ENCODE measurements at regions not wholly inside any gene's neighbourhood (a gene's known extent, or its start where the extent isn't known, plus 50 kb on each side); places are given as distances from the start of the nearest gene placed in this dataset.

DNA sequence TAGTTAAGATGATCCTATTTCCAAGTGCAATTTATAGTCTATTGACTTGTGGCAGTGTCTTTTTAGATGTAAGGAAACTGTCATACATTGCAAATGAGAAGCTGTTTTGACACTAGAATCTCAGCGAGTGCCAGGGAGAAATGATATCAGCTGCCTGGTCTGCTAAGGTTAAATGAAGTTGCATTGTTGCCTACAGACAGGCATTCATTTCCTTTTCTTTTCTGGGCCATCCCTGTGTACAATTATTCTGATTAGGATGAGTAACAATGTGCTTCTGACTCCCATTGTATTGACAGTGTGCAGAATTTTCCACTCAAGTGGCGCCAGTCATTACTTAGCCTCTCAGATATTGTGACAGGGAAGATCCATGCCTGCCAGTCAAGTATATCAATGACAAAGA is 231.2 kb downstream of the GPAT3 start:
- in situ Hi-C loops (cut with MboI; ENCODE audit: low sequenced_read_pairs in 4 of 4): no loop called here

DNA sequence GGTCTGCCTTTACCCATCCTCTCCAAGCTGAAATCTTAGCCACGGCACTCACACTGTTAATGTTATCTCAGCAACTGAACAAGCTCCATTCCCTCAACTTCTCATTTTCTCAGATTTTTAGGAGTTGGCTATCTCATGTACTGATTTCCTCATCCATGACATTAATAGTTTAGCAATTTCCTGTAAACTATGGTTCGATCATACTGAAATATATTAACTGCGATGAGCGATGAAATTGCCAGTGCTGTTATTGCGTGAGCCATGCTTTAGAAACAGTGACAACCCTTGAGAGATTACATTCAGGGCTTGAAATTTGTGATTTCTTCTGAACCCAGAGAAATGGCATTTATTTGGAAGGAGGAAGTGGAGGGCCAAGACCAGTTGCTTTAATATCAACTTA is 223.7 kb downstream of the GPAT3 start:
- no peaks in the 10 kb centered on the region for H3K36me3 ChIP-seq
- intact Hi-C loops (cut with DNase I; ENCODE audit: low total_unique reads) (no loop called here), in situ Hi-C loops (cut with MboI; ENCODE audit: low sequenced_read_pairs in 4 of 4) (no loop called here)
- no peak for TF ChIP-seq POLR2A (IDR thresholded peaks at IDR 0.05)
- TF ChIP-seq, protein P1, sequence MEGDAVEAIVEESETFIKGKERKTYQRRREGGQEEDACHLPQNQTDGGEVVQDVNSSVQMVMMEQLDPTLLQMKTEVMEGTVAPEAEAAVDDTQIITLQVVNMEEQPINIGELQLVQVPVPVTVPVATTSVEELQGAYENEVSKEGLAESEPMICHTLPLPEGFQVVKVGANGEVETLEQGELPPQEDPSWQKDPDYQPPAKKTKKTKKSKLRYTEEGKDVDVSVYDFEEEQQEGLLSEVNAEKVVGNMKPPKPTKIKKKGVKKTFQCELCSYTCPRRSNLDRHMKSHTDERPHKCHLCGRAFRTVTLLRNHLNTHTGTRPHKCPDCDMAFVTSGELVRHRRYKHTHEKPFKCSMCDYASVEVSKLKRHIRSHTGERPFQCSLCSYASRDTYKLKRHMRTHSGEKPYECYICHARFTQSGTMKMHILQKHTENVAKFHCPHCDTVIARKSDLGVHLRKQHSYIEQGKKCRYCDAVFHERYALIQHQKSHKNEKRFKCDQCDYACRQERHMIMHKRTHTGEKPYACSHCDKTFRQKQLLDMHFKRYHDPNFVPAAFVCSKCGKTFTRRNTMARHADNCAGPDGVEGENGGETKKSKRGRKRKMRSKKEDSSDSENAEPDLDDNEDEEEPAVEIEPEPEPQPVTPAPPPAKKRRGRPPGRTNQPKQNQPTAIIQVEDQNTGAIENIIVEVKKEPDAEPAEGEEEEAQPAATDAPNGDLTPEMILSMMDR (IDR thresholded peaks at IDR 0.05 in 4 of 5, conservative IDR thresholded peaks at IDR 0.05 in 1 of 5): no peak
- ATAC-seq (no peak), DNase-seq (no peak)
- H3K4me1 ChIP-seq: no peaks in the 10 kb centered on the region
- no peak overlapping the region for H3K4me3 ChIP-seq
- H3K27me3 ChIP-seq: no peaks in the 10 kb centered on the region
- H3K9me3 ChIP-seq: no peaks in the 10 kb centered on the region
- H3K27ac ChIP-seq: no peak overlapping the region

More for the DNA sequence above, 231.2 kb downstream of the GPAT3 start:
- Histone ChIP-seq H3K9me3 (no peaks in the 10 kb centered on the region), H3K4me3 (no peak overlapping the region), H3K4me1 (no peaks in the 10 kb centered on the region), H3K27me3 (no peaks in the 10 kb centered on the region), H3K36me3 (no peaks in the 10 kb centered on the region), H3K27ac (no peak overlapping the region)
- TF ChIP-seq, protein P1 (IDR thresholded peaks at IDR 0.05 in 4 of 5, conservative IDR thresholded peaks at IDR 0.05 in 1 of 5): no peak
- TF ChIP-seq POLR2A (IDR thresholded peaks at IDR 0.05): no peak
- intact Hi-C loops (cut with DNase I; ENCODE audit: low total_unique reads): no loop called here
- DNase-seq (no peak), ATAC-seq (no peak)

DNA sequence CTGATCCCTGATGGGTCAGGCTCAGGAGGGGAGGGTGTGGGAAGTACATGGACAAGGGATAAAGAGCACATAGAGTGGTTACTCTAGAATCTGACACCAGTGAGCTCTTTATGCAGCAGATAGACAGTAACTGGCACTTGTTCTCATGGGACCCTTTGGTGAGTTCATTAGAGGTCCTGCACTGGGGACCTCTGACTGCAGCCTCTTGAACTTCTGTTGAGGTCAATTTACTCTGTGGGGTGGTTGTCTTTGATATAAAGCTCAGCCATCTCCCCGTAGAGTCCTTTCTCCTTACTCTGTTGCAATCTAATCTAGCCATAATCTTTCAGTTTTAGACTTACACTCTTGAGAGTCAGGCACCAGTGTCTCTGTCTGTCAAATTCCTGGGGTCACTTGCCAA is 222.4 kb downstream of the GPAT3 start:
- H3K9me3 ChIP-seq: no peaks in the 10 kb centered on the region
- H3K27ac ChIP-seq: no peak overlapping the region
- intact Hi-C loops (cut with DNase I; ENCODE audit: low total_unique reads): no loop called here
- no peak for TF ChIP-seq POLR2A (IDR thresholded peaks at IDR 0.05)
- TF ChIP-seq, protein P1 (IDR thresholded peaks at IDR 0.05 in 4 of 5, conservative IDR thresholded peaks at IDR 0.05 in 1 of 5): no peak
- no peaks in the 10 kb centered on the region for H3K27me3 ChIP-seq
- no peaks in the 10 kb centered on the region for H3K36me3 ChIP-seq
- H3K4me1 ChIP-seq: no peaks in the 10 kb centered on the region
- DNase-seq (no peak), ATAC-seq (no peak)
- in situ Hi-C loops (cut with MboI; ENCODE audit: low sequenced_read_pairs in 4 of 4): no loop called here
- H3K4me3 ChIP-seq: no peak overlapping the region

DNA sequence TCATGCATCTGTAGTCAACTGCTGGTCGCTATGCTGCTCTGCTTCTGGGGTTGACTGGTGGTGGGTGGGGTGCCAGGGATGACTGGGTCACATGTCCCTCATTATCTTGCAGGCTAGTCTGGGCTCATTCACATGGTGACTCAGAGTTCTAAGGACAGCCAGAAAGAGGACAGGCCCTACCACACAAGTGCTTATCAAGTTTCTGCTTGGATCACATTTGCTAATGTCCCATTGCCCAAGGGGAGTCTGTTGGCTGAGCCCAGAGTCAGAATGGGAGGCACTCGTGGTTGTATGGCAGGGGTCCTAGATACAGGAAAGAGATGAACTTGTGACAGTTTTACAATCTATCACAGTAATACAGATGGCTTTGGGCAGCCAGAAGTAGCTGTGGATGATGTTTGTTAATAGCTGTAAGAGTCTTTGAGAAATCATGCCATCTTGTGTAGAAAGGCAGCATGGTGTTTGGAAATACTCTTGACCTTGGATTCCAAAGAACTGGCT is 221.3 kb downstream of the GPAT3 start:
- no peaks in the 10 kb centered on the region for H3K4me1 ChIP-seq
- in situ Hi-C loops (cut with MboI; ENCODE audit: low sequenced_read_pairs in 4 of 4) (no loop called here), intact Hi-C loops (cut with DNase I; ENCODE audit: low total_unique reads) (no loop called here)
- H3K4me3 ChIP-seq: no peak overlapping the region
- TF ChIP-seq POLR2A (IDR thresholded peaks at IDR 0.05): no peak
- TF ChIP-seq, protein P1 (IDR thresholded peaks at IDR 0.05 in 4 of 5, conservative IDR thresholded peaks at IDR 0.05 in 1 of 5): no peak
- ATAC-seq (no peak), DNase-seq (no peak)
- no peaks in the 10 kb centered on the region for H3K27me3 ChIP-seq
- no peak overlapping the region for H3K27ac ChIP-seq
- no peaks in the 10 kb centered on the region for H3K36me3 ChIP-seq
- no peaks in the 10 kb centered on the region for H3K9me3 ChIP-seq

DNA sequence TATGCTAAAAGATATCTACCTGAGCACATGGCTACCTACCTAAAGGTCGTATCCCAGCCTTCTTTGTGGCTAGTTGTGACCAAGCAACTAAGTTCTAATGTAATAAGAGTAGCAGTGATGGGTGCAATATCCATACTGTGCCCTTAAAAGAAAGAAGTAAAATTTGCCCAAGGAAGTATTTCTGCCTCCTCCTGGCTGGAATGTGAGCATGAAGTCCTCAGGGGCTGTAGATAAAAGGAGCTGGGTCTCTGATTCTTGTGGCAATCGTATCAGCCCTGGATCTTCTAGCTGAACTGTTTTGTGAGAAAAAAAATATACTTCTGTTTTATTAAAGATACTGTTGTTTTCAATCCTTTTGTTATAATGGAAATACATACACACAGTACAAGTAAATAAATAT is 217.4 kb downstream of the GPAT3 start:
- in situ Hi-C loops (cut with MboI; ENCODE audit: low sequenced_read_pairs in 4 of 4): no loop called here
- no peak for TF ChIP-seq POLR2A (IDR thresholded peaks at IDR 0.05)
- TF ChIP-seq, protein P1 (IDR thresholded peaks at IDR 0.05 in 4 of 5, conservative IDR thresholded peaks at IDR 0.05 in 1 of 5): no peak

More for the DNA sequence above, 217.4 kb downstream of the GPAT3 start:
- ATAC-seq (no peak), DNase-seq (no peak)
- no peak overlapping the region for H3K4me3 ChIP-seq
- no peaks in the 10 kb centered on the region for H3K36me3 ChIP-seq
- no peaks in the 10 kb centered on the region for H3K27me3 ChIP-seq
- no peaks in the 10 kb centered on the region for H3K9me3 ChIP-seq
- intact Hi-C loops (cut with DNase I; ENCODE audit: low total_unique reads): no loop called here
- H3K27ac ChIP-seq: no peak overlapping the region
- no peaks in the 10 kb centered on the region for H3K4me1 ChIP-seq
